Caco-2 (cell line): ENCODE measurements at regions not wholly inside any gene's neighbourhood (a gene's known extent, or its start where the extent isn't known, plus 50 kb on each side); places are given as distances from the start of the nearest gene placed in this dataset.
"Not testable (repeated sequence)": the region's sequence is repeated elsewhere in the genome, so short reads cannot be mapped to it uniquely, and the experiment has no call there.

Experiments
- BruUV-seq: library from RNA; stranded (reverse); fragments of 400-500 nt; replicated peaks from 2 replicates; lab custom pipeline; 2021; lab: Mats Ljungman, UMichigan
- CTCF ChIA-PET: fragments of 300-600 bp; sonication (Branson Sonifier 250); formaldehyde crosslinking; loops from one replicate; lab custom pipeline; 2022; ENCODE audit warnings: antibody characterized with exemption; lab: Charles Lee
- POLR2A ChIA-PET: fragments of 300-600 bp; sonication (Branson Sonifier 250); formaldehyde crosslinking; loops from one replicate; lab custom pipeline; 2022; ENCODE audit warnings: antibody characterized with exemption; lab: Charles Lee
- DNase-seq, 2 experiments: peaks; one replicate each; pipeline versions ENCODE4 v3.0.0 to v3.0.0-alpha.2; 2020 to 2022
- H3K27me3 ChIP-seq: replicated peaks from 2 replicates; pipeline ENCODE4 v1.6.0; 2011; ENCODE audit warnings: low read length; ENCODE audit not compliant: control insufficient read depth, insufficient read depth
- H3K36me3 ChIP-seq: 2 replicates; pipeline ENCODE4 v1.5.1; 2011; ENCODE audit warnings: low read length; ENCODE audit not compliant: control insufficient read depth, insufficient read depth
- H3K4me1 ChIP-seq: fragments of 250-450 bp; sonication (Bioruptor Pico); 2 replicates; pipeline ENCODE4 v1.5.1; 2020; ENCODE audit warnings: mild to moderate bottlenecking
- H3K4me3 ChIP-seq: 2 replicates; pipeline ENCODE4 v1.5.1; 2011; ENCODE audit warnings: low read depth, mild to moderate bottlenecking, control low read depth, low read length
- H3K9me3 ChIP-seq: fragments of 250-450 bp; sonication (Bioruptor Pico); 2 replicates; pipeline ENCODE4 v1.5.1; 2020; ENCODE audit warnings: mild to moderate bottlenecking, moderate library complexity
- H3K27ac Mint-ChIP-seq: one replicate; pipeline ENCODE4 v1.8.0; 2022; ENCODE audit warnings: mixed read lengths; ENCODE audit not compliant: unreplicated experiment
- H3K27me3 Mint-ChIP-seq: one replicate; pipeline ENCODE4 v1.8.0; 2022; ENCODE audit warnings: mixed read lengths; ENCODE audit not compliant: insufficient read depth, unreplicated experiment
- H3K36me3 Mint-ChIP-seq: one replicate; pipeline ENCODE4 v1.8.0; 2022; ENCODE audit warnings: mild to moderate bottlenecking, mixed read lengths; ENCODE audit not compliant: insufficient read depth, unreplicated experiment
- H3K4me1 Mint-ChIP-seq: one replicate; pipeline ENCODE4 v1.8.0; 2022; ENCODE audit warnings: low read depth, mixed read lengths; ENCODE audit not compliant: unreplicated experiment
- H3K4me3 Mint-ChIP-seq: one replicate; pipeline ENCODE4 v1.8.0; 2022; ENCODE audit warnings: mild to moderate bottlenecking, moderate library complexity, mixed read lengths; ENCODE audit not compliant: unreplicated experiment
- H3K9me3 Mint-ChIP-seq: one replicate; pipeline ENCODE4 v1.8.0; 2022; ENCODE audit warnings: mixed read lengths; ENCODE audit not compliant: unreplicated experiment
- CTCF ChIP-seq, 2 experiments: fragments of 200-600 bp in 1 of 2; IDR thresholded peaks; 1 replicate in 1 of 2; 2 replicates in 1 of 2; pipeline versions ENCODE4 v1.5.1 to v1.8.0; 2011 to 2022; ENCODE audit warnings: antibody characterized with exemption in 1 of 2, control low read depth in 1 of 2, inconsistent platforms in 1 of 2, low read depth in 1 of 2, low read length in 1 of 2, mild to moderate bottlenecking in 1 of 2, moderate library complexity in 1 of 2; ENCODE audit not compliant: insufficient read depth in 1 of 2, severe bottlenecking in 1 of 2, unreplicated experiment in 1 of 2
- intact Hi-C: fragments of 100-400 bp; cut with micrococcal nuclease; formaldehyde crosslinking; loops from one replicate; pipeline ENCODE4 v1.10.0; 2022; ENCODE audit not compliant: unreplicated experiment

DNA sequence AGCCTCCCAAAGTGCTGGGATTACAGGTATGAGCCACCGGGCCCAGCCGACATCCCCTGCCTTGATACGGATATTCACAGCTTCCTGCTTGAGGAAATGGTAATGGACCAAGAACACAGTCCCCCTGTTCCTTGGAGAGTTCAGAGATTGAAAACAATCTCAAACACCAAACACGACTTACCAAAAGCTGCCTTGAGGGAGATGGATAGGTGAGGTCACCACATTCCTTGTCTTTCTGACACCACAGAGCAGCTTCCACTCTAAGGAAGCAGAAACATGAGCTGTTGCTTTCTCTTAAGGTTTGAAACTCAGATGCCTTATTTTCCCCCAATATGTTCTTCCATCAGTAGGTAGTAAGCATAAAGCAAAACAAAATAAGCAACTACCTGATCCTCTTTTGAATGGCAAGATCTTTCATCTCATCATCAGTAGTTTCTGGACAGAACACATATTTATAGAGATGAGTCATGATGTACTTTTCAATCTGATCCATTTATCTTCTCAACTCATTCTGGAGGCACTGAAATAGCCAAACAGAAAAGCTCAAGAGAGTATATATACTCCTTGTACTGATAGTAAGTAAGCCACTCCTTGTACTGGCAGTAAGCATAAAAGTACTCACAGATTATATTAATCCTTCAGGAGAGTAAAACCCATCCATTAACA is 199.1 kb upstream of the KCTD7 start:
- TF ChIP-seq CTCF (IDR thresholded peaks at IDR 0.05; ENCODE audit: insufficient read depth in 1 of 2, low read depth in 1 of 2, low read length in 1 of 2, severe bottlenecking in 1 of 2, unreplicated experiment in 1 of 2): no peak
- Histone ChIP-seq H3K4me3 (no peak overlapping the region), H3K36me3 (peaks cover 2% of the 10 kb centered on the region), H3K9me3 (no peaks in the 10 kb centered on the region), H3K27me3 (no peaks in the 10 kb centered on the region), H3K4me1 (no peaks in the 10 kb centered on the region)
- intact Hi-C loops: no loop called here
- CTCF ChIA-PET: no interaction called here
- Mint-ChIP-seq H3K27me3 (no peaks in the 10 kb centered on the region), H3K36me3 (peaks cover 11% of the 10 kb centered on the region), H3K27ac (no peak overlapping the region), H3K9me3 (no peaks in the 10 kb centered on the region), H3K4me3 (no peak overlapping the region), H3K4me1 (no peaks in the 10 kb centered on the region)
- no TSS peak for BruUV-seq
- DNase-seq: no peak
- POLR2A ChIA-PET: no interaction called here

DNA sequence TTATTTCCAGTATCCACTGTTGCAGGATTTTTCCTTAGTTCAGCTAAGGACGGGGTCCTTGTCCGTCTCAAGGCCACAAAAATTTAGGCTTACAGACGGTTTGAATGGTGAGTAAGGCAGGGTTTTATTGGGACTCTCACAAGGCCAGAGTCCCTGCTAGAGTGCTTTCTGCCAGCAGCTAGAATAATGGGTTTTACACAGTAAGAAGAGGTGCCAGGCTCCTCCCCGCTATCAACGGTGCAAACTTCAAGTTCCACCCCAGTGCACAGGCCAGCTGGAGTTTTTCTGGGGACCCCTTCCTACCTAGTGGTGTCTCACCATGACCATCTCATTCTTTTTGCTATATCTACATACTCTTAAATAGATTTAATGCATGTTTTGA is 198.5 kb upstream of the KCTD7 start:
- Mint-ChIP-seq H3K27me3 (no peaks in the 10 kb centered on the region), H3K4me3 (no peak overlapping the region), H3K27ac (no peak overlapping the region), H3K9me3 (no peaks in the 10 kb centered on the region), H3K4me1 (no peaks in the 10 kb centered on the region), H3K36me3 (peaks cover 11% of the 10 kb centered on the region)
- Histone ChIP-seq H3K4me3 (no peak overlapping the region), H3K27me3 (no peaks in the 10 kb centered on the region), H3K9me3 (no peaks in the 10 kb centered on the region), H3K4me1 (no peaks in the 10 kb centered on the region), H3K36me3 (peaks cover 2% of the 10 kb centered on the region; the same call in 1 of the 2 replicates)
- no peak for DNase-seq
- BruUV-seq: no TSS peak
- ChIA-PET POLR2A (no interaction called here), CTCF (no interaction called here)
- intact Hi-C loops: no loop called here
- TF ChIP-seq CTCF (IDR thresholded peaks at IDR 0.05; ENCODE audit: insufficient read depth in 1 of 2, low read depth in 1 of 2, low read length in 1 of 2, severe bottlenecking in 1 of 2, unreplicated experiment in 1 of 2): no peak

- CTCF ChIA-PET, intact Hi-C loops, BruUV-seq, H3K9me3 Mint-ChIP-seq, H3K9me3 ChIP-seq, H3K36me3 Mint-ChIP-seq, DNase-seq, POLR2A ChIA-PET, H3K27ac Mint-ChIP-seq, H3K27me3 ChIP-seq, H3K4me3 Mint-ChIP-seq, H3K27me3 Mint-ChIP-seq, H3K4me3 ChIP-seq, H3K36me3 ChIP-seq: not testable (repeated sequence)
- H3K4me1 ChIP-seq: peaks cover 24% of the 10 kb centered on the region
- peaks cover 11% of the 10 kb centered on the region for H3K4me1 Mint-ChIP-seq
Measured at GRCh38 chr7:66438703-66439405, 189.8 kb upstream of the KCTD7 start.
